ENCODE measurements at regions not wholly inside any gene's neighbourhood (a gene's known extent, or its start where the extent isn't known, plus 50 kb on each side); places are given as distances from the start of the nearest gene placed in this dataset.

DNA sequence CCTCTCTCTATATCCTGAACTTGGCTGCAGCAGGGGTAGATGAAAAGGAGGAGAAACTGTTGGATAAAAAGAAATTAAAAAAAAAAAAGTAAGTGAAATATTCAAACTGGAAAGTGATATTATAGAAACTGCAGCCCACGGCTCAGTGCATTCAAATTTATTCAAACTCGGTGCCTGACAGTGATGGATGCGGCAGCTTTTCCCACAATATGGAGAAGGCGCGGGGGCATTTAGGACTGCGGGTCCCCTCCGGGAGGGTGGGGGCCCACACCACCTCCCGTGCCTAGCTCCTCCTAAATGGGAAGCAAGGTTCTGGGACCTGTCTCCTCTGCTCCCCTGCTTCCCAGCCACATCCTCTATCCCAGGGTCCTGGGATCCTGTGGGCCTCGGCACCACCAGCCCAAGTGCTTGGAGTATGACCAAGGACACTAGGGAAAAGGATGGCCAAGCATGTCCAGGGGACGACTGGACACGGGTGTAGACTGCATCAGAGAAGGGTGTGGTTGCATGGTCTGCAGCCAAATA is 82.4 kb downstream of the HIF1AN start:
- Histone ChIP-seq H3K4me3 (no peak overlapping the region), H3K27me3 (peaks cover 0 to 8% of the 10 kb centered on the region in 2 donors), H3K9me3 (no peaks in the 10 kb centered on the region), H3K36me3 (no peaks in the 10 kb centered on the region), H3K4me1 (no peaks in the 10 kb centered on the region), H3K27ac (no peak overlapping the region)
- TF ChIP-seq CTCF (IDR thresholded peaks at IDR 0.05) (no peak), POLR2A (IDR thresholded peaks at IDR 0.05) (no peak)
- DNase-seq = no peak
- intact Hi-C loops (cut with DNase I; ENCODE audit: low total_unique reads) = no loop called here

GRCh38 chr10:100618632-100619255 is 83.0 kb downstream of the HIF1AN start:
- intact Hi-C loops (cut with DNase I; ENCODE audit: low total_unique reads) = no loop called here
- TF ChIP-seq POLR2A (IDR thresholded peaks at IDR 0.05) (no peak), CTCF (IDR thresholded peaks at IDR 0.05) (no peak)
- no peaks in the 10 kb centered on the region for H3K36me3 ChIP-seq
- H3K27ac ChIP-seq = no peak overlapping the region
- H3K4me3 ChIP-seq = no peak overlapping the region
- H3K27me3 ChIP-seq = peaks cover 0 to 8% of the 10 kb centered on the region in 2 donors
- H3K9me3 ChIP-seq = no peaks in the 10 kb centered on the region
- DNase-seq = no peak
- H3K4me1 ChIP-seq = no peaks in the 10 kb centered on the region

DNA sequence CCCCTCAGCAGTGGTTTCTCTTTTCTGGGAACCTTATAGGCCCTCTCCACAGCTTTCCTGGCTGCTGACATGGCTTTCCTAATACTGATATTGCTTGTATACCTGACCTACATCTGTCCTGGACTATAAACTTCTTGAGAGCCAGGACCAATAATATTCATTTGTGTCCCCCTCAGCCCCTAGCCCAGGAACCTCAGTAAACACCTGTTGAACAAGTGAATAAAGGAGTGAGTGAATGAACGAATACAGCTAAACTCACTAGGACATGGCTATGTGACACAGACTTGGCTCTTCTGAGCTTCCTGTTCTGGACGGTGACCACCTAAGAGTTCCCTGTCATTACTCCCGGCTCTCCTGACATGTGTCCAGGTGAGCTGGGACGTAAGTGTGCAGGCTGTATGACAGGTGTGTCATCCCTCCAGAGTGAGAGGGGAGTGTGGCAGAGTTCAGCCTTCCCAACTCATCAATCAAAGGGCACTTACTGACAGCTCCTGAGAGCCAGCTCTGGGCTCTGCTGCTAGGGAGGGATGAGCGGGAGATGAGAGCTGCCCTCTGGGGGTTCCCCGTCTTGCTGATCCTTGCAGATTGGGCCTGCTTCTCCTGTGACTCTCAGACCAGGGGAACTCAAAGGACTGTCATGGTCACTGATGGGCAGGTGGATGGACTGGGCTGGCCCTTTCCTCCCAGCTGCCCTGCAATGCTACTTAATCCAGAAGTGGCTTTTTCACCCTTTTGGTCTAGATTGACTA is 84.5 kb downstream of the HIF1AN start:
- TF ChIP-seq POLR2A (IDR thresholded peaks at IDR 0.05) = no peak
- no peak for TF ChIP-seq CTCF (IDR thresholded peaks at IDR 0.05)

GRCh38 chr10:100621360-100622205 is 85.8 kb downstream of the HIF1AN start:
- H3K9me3 ChIP-seq = no peaks in the 10 kb centered on the region
- H3K4me3 ChIP-seq = no peak overlapping the region
- intact Hi-C loops (cut with DNase I; ENCODE audit: low total_unique reads) = no loop called here
- H3K36me3 ChIP-seq = no peaks in the 10 kb centered on the region
- DNase-seq = no peak
- H3K27me3 ChIP-seq = peaks cover 0 to 8% of the 10 kb centered on the region in 2 donors
- TF ChIP-seq CTCF (IDR thresholded peaks at IDR 0.05) (no peak), POLR2A (IDR thresholded peaks at IDR 0.05) (no peak)
- no peaks in the 10 kb centered on the region for H3K4me1 ChIP-seq
- H3K27ac ChIP-seq = no peak overlapping the region

More for the DNA sequence above, 84.5 kb downstream of the HIF1AN start:
- H3K9me3 ChIP-seq = no peaks in the 10 kb centered on the region
- no peaks in the 10 kb centered on the region for H3K4me1 ChIP-seq
- H3K27me3 ChIP-seq = peaks cover 0 to 8% of the 10 kb centered on the region in 2 donors
- intact Hi-C loops (cut with DNase I; ENCODE audit: low total_unique reads) = no loop called here
- H3K27ac ChIP-seq = no peak overlapping the region
- no peak overlapping the region for H3K4me3 ChIP-seq
- no peak for DNase-seq
- no peaks in the 10 kb centered on the region for H3K36me3 ChIP-seq

Data from uterus (tissue), 3 donors.